ENCODE measurements at regions not wholly inside any gene's neighbourhood (a gene's known extent, or its start where the extent isn't known, plus 50 kb on each side); places are given as distances from the start of the nearest gene placed in this dataset.
"Not testable (repeated sequence)": the region's sequence is repeated elsewhere in the genome, so short reads cannot be mapped to it uniquely, and the experiment has no call there.

DNA sequence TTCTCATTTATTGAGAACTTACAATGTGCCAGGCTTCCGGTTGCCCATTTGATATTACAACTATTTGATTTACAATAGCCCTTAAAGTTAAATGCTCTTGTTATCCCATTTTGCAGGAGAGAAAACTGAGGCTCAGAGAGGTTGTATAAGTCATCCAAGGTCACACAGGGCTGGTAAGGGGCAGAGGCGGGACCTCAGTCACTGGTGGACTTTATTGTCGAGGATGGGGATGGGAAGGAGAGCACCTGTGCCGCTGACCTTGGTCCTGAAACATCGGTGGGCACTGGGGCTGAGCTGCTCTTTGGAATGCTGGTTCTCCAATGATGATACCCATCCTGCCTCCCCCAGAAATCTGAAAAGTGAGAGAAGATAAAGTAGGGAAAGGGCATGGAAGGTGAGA lies 265.4 kb downstream of the MIAT start:
- no peak for DNase-seq (ENCODE audit: low spot score)

DNA sequence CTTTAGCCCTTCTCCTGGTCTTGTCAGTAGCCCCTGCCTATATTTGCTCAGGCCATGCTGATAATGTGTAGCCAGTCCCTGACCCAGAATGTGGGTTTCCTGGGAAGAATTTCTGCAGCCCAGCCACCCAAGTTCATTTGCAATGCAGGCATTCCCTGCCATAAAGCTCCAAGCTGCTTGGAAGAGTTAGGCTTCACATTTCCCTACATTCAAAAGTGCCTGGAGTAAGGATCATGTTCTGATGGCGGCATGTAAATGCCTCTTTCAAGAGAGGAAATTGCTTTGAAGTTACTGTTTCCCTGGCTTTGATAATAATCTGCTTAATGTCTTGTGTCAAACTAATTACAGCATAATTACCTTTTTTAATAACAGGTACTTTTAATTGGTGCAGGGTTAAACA lies 266.1 kb downstream of the MIAT start:
- no peak for DNase-seq (ENCODE audit: low spot score)

DNA sequence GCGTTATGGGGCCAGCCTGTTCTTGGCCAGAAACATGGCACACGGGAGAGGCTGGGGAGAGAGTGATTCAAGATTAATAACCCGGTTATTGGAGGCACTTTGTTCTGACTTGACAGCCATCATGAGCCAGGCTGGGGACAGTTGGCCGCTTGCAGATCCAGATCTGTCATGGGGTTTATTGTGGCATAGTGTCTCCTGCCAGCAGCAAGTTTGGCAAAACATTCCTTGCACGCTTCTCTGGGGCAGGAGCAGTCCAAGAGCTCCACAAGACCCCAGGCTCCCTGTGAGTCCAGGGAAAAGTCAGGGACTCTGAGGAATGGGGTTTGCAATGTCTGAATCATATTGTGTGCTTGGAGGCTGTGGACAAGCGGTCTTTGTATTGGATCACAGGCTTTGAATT lies 270.4 kb downstream of the MIAT start:
- DNase-seq (ENCODE audit: low spot score): no peak

DNA sequence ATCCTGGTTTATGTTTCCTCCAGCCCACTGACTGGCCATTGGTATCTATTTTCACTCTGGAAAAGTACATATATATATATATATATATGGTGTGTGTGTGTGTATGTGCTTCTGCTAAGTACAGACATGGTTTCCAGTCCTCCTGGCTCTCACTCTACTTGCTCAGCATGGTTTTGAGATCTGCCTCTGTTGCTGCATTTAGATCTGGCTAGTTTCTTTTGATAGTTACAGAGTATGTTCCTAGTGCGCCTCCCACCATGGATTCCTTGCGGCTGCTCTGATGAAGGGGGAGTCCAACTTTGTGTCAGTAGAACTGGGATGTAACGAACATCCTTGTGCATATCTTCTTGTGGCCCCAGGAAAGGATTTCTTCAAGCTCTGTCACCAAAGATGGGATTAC lies 274.1 kb downstream of the MIAT start:
- DNase-seq (ENCODE audit: low spot score): no peak

DNA sequence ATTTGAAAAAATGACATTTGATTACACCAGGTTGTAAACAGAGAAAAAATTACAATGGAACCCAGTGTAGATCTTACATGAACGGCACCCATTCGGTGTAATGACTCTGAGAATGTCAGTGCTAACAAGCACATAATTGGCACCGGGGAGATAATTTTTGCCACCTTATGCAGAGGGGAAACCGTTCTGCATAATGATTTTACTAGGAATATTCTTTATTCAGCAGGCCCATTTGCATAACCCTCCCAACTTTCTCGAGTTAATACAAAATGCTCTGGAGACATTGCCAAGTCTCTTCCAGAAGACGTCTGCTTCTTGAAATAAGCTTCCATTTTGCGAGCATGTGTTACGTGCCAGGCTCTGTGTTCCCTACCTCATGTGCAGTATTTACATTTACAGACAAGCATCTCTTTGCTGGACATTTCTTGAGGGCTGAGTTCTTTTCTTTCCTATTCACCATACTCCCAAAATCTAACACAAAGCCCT lies 275.8 kb downstream of the MIAT start:
- no peak for DNase-seq (ENCODE audit: low spot score)

DNA sequence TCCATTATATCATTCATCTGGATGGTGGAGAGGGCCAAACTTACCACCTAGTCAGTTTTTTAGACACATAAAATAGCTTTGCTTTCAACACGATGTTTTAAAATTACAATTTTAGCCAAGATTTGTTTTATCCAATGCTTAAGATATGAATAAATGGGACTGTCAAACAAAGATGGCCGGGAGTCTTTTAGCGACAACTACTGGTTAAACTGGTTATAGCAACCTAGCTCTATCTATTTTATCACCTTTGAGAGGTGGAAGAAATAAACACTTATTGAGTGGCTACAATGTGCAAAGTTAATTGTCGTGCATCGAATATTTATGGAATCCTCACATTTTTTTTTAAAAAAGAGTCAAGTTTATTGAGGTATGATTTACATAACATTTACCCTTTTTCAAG lies 279.8 kb downstream of the MIAT start:
- DNase-seq (ENCODE audit: low spot score): no peak

DNA sequence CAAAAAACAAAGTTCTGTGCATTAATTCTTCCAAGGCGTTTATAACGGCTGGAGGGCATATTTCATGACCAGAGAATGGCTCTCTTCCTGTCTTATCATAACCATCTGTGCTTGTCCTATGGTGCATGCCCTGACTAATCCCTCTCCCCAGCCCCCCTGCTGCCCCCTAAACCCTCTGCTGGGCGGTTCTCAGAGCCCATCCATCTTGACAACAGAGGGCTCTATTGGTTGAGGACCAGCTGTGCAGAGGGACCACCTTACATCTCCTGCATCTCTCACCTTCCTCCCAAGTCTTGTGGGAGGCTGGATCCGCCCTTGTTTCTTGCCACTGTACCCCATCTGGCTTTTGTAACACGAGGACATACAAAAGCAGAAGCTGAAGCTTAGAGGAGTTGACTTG lies 282.1 kb downstream of the MIAT start:
- no peak for DNase-seq (ENCODE audit: low spot score)

DNA sequence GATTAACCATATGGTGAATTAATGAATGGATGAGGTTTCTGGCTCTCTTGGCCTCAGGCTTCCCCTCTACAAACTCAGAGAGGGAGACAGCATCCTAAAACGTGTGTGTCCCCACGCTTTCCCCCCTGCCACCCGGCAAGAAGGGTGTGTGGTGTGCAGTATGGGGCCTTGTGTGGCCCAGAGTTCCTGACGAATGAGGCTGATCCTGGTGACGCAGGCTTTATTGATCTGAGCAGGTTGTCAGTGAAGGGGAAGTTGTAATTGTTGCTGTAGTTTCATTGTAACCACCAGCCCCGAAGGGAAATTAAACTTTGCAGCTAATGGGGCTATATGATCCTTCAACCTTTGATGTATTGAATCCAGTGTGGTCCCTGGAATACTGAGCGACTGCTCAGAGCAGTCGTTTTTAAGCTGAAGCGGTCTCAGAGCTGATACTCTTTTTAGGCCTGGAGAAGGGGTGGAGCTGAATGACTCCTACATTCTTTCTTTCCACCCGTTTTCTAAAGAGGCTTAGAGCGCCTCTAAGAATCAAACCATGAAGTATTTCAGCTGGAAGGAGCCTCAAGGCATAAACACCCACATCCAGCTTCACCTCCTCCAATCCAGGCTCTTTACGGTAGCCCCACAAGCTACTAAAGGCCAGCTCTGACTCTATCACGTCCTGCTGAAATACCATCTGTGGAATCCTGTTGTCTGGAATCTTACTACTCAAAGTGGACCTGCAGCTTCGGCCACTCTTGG lies 284.7 kb downstream of the MIAT start:
- no peak for DNase-seq (ENCODE audit: low spot score)

DNA sequence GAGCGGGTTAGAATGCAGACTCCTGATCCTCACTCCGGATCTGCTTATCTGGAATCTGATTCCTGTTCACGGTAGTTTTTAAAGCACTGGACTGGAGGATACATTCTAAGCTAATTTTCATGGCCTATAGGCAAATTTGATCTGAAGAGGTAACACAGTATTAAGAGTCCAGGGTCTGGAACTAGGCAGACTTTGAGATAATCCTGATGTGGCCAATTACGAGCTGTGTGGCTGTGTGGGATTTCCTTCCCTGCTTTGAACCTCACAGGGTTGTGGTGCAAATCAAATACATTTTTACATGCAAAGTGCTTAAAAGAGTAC lies 285.2 kb downstream of the MIAT start:
- DNase-seq (ENCODE audit: low spot score): no peak

DNA sequence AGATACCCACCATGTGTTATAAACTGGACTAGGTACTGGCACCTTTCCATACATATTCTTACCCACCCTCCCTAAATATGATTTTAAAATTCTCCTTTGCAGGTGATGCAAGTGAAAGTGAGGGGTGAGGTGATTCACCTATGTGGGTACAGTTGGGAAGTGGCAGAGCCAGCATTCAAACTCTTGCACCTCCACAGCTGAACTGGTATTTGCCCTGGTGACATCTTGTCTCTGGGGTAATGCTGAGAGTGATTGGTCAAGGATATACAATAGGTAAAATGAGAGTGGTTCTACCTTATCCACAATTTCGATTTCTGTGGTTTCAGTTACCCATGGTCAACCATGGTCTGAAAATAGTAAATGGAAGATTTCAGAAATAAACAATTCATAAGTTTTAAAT lies 288.2 kb downstream of the MIAT start:
- DNase-seq (ENCODE audit: low spot score): no peak

DNA sequence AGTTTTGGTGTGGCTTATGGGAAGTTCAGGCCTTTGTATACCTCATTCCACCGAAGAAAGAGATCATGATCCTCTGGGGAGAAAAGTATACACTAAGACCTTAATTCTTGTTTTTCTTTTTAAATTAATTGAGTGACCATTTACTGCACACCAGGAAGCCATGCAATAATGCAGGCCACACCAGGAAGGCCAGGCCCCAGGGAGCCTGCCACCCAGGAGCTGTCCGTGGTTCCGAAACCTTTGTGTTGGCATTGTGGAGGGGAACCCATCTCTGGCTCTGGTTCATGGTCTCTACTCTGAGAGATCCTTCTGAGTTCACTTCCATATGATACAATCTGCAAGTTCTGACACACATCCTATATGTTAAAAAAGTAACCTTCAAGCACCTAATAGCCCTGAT lies 291.8 kb downstream of the MIAT start:
- peak; percentile 11 for DNase-seq (ENCODE audit: low spot score)

DNA sequence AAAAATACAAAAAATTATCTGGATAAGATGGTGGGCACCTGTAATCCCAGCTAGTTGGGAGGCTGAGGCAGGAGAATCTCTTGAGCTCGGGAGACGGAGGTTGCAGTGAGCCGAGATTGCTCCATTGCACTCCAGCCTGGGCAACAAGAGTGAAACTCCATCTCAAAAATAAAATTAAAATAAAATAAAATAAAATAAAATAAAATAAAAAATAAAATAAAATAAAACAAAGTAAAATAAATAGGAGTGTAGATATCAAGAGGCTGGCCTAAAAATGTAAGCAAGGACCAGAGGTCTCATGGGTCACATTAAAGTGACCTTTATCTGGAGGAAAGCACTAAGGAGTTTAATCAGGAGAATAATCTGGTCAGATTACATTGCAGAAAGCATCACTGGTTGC lies 293.8 kb downstream of the MIAT start:
- DNase-seq (ENCODE audit: low spot score): not testable (repeated sequence)

DNA sequence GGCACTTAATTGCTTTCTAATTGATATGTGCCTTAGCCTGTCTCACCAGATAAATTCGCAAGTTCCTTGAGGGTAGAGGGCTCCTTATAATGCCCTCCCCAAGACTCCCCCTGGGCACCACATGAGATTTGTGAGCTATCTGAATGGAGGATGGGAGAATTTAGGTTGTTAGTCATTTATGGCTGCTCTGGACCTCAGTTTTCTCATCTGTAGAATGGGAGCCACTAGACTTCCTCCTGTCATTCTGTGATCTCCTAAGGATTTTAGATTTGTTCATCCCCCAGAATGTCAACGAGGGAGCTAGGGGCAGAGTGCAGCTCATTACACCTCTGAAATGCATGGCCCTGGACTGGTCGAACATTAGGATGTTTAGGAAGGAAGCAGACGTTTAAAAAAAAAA lies 294.6 kb downstream of the MIAT start:
- no peak for DNase-seq (ENCODE audit: low spot score)

DNA sequence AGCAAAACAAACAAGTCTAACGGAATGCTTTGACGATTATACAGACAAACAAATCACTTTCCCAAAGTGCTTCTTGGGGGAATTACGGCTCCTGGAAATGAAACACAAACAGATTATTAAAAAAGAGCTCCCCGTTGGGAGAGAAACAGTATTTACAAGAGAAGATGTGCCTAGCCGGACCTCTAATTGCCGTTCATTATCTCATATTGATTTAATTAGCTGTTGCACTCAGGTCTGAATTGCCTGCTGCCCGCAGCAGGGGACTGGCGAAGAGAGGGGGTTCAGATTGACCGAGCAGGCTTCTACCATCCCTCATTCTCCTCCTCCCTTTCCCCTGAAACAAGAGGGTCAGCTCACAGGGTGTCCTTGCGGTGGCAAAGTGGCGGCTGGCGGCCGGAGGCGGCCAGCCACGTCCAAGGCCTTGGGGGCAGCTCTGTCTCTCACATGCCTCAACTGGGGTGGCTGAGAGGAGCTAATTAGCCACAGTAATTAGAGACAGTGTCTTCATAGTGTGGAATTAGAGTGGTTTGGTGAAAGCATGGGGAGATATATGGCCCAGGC lies 295.1 kb downstream of the MIAT start:
- DNase-seq (ENCODE audit: low spot score): no peak

DNA sequence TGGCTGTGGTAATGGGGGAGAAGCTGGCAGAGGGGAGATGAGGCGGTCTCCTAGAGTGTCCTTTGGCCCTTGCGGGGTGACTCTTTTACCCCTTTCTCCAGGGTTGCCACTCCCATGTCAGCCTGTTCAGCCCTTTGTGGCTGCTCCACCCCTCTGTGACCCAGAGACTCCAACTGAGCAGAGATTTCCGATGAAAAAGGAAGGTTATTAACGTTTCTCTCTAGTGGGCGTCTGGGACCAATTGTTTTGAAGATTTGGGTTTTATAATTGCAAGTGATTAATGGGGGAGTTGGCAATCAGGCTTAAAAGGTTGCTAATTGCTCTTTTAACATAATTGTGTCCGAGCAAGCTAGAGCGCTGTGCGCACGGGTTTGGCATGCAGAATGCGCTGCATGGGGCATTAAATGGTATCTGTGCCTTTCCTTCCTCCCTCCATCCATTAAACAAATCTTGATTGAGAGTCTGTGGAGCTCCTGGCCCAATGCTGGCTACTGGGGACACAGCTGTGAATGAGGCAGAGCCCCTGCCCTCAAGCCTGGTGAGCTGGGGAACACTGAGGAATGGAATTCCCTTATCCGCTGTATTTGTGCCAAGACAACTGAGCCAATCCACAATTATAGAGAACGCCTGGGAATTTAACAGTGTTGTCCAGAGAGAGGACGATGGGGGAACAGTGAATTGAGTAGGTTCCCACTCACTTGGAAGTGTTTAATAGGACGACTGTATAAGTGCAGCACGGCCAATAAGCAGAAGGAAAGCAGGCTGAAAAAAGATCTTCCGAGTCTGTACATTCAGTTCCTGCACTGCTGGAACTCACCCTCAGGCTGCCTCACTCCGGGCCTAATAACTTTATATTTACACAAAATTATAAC lies 295.9 kb downstream of the MIAT start:
- DNase-seq (ENCODE audit: low spot score): no peak

DNA sequence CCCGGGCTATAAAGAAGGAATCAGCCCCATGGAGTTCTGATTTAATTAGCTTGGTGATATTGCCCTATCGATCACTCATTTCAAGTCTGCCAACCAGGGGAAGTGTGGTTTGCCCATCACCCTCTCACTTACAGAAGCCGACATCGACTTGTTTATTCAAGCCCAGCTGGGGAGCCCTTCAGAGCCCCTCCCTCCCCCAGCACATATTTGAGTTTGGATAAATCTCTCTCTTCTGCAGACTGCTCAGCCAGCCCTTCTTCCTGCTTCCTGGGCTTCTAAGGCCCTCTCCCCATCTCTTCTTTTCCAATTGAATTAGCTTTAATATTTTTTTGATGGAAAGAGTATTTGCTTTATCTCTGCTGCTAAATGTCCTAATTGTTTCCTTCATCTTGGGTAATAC lies 299.0 kb downstream of the MIAT start:
- no peak for DNase-seq (ENCODE audit: low spot score)

DNA sequence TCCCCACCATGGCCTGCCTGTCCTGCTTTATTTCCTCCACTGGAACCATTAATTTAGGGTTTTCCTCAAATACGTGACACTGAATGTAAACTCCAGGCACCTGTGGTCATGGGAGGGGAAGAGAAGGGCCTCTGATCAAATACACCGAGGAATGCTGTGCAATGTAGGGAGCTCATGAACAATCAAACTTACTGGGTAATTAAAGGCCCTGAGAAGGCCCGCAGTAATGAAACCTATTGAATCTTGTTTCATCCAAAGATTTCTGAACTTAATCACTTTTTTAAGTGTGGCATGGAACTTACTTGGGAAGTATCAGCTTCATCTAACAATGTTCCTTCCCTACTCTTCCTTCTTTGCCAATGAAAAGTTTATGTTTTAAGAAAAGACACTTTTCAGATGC lies 299.8 kb downstream of the MIAT start:
- DNase-seq (ENCODE audit: low spot score): no peak

DNA sequence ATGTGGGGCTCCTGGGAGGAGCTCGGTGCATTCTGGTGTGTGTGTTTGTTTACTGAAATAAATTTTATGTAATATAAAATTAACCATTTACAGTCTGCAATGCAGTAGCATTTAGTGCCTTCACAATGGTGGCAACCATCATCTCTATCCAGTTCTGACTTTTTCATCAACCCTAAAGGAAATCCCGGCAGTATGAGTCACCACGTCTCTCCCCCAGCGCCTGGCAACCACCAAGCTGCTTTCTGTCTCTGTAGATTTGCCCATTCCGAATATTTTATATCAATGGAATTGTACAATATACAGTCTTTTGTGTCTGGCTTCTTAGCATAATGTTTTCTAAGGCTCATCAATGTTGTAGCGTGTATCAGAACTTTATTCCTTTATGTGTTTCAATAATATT lies 300.5 kb downstream of the MIAT start:
- no peak for DNase-seq (ENCODE audit: low spot score)

DNA sequence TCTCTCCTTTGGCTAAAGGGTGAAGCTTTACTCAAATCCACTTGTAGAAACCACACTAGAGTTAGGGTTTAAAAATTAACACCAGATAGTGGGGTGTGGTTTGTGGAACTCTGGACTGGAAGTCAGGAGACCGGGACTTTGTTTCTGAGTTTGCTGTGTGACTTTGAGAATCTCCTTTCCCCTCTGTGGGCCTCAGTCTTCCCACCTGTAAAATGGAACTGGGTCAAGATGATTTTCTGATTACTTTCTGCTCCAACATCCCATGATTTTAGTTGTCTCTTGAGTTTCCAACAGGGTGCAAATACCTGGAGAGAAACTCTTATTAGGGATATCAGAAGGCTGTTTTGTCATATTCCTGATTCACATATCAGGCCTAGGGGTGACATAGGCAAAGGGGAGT lies 301.0 kb downstream of the MIAT start:
- DNase-seq (ENCODE audit: low spot score): no peak

DNA sequence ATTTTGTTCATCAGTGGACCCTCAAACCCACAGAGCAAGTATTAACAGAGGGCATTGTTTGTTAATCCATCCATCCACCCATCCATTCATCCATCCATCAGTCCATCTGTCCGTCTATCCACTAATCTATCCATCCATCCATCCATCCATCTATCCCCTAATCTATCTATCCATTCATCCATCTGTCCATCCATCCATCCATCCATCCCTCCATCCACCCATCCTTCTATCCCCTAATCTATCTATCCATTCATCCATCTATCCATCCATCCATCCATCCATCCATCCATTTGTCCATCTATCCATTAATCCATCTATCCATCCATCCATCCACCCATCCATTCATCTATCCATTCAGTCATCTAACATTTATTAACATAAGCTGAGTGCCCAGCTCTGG lies 307.3 kb downstream of the MIAT start:
- DNase-seq (ENCODE audit: low spot score): no peak

DNA sequence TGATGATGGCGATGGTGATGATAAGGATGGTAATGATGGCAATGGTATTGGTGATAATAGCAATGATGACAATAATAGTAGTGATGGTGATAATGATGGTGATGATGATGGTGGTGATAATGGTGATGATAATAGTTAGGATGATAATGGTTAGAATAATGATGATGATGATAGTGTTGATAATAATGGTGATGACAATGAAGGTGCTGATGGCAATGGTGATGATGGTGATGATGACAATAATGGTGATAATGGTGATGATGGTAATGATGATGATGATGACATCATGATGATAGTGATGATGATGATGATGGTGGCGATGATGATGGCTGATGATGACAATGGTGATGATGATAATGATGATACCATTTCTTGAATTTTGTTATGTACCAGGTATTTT lies 309.9 kb downstream of the MIAT start:
- no peak for DNase-seq (ENCODE audit: low spot score)

DNA sequence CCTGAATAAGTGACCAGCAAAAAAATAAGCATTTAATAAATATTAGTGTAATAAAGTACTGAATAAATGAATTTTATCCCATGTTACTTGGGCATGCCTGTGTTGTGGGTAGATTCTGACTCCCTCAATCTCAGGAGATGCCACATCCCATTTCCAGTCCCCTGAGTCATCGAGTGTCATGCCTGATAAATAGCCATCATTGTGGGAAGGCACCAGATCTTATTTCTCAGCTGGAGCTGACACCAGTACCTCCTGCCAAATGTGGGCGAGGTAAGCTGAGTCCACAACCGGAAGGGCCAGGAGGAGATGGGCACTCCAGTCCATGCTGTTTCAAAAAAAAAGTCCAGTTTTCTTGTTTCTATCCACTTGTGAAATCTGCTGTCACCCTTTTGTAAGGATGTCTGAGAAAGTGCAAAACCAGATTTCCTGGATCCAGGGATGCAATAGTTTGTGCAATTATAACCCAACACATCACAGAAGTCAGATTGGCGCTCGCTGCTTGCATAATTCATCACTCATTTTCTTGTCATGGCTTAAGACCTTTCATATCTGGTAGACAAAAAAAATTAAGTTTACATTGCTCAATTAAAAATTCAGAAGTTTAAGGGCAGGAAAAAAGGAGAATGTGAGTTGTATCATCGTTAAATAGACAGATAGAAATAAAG lies 311.6 kb downstream of the MIAT start:
- no peak for DNase-seq (ENCODE audit: low spot score)

All from hepatic stellate cell (primary cell).